ENCODE measurements at regions not wholly inside any gene's neighbourhood (a gene's known extent, or its start where the extent isn't known, plus 50 kb on each side); places are given as distances from the start of the nearest gene placed in this dataset.

DNA sequence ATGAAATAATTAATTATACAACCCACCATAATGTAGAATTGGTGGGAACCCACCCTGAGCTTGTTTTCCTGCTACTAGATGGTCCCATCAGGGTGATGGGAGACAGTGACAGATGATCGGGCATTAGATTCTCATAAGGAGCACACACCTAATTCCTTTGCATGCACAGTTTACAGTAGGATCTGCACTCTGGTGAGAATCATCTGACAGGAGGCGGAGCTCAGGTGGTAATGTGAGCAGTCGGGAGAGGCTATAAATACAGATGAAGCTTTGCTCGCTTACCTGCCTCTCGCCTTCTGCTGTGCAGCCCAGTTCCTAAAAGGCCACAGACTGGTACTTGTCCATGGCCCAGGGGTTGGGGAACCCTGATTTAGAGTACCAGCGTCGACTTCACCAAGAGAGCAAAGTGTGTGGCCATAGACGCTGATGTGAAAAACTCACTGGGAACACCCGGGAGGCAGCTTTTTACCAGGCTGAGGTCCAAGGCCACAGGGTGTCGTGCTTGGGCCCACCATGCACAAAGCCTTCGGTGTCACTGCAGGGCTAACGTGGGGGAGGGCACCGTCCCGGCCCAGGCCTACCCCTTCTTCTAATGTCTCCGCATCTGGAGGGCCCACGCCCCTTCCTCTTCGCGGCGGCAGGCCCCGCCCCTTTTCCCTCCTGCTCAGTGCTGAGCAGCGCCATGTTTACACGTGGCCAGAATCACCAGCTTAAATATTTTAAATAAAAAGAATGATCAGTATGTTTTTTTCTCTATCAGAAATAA, 296.8 kb upstream of the HDAC4 start:
- in situ Hi-C loops (cut with HindIII; ENCODE audit: low pct_unique_long_range_greater_than_20kb, low sequenced_read_pairs): no loop called here
- no peak for DNase-seq (ENCODE audit: low read depth)

DNA sequence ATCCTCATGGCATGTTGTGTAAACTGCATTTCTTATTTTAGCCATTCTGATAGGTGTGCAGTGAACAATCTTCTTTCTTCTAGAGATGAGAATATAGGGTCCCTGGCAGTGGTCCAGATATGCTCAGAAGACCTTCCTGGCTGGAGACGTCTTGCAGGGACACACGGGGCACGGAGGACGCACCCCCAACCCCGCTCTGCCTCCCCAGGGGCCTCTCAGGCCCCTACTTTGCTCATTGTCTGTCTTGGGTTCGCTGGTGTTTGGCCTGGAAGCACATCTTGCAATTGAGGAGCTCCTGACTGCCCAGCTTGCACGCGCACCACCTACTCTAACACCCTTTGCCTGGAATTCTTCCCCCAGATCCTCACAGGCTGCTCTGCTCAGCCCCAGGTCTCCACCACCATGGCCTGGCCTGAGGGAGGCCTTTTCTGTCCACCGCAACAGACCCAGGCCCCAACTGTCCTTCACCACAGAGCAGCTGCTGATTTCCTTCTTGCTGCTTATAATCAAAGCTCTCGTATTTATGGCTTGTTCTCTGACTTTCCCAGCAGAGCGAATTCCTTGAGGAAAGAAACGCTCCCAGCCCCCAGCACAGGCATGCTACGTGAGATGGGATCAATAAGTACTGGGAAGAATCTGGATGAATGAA, 295.9 kb upstream of the HDAC4 start:
- DNase-seq (ENCODE audit: low read depth): no peak
- in situ Hi-C loops (cut with HindIII; ENCODE audit: low pct_unique_long_range_greater_than_20kb, low sequenced_read_pairs): no loop called here

DNA sequence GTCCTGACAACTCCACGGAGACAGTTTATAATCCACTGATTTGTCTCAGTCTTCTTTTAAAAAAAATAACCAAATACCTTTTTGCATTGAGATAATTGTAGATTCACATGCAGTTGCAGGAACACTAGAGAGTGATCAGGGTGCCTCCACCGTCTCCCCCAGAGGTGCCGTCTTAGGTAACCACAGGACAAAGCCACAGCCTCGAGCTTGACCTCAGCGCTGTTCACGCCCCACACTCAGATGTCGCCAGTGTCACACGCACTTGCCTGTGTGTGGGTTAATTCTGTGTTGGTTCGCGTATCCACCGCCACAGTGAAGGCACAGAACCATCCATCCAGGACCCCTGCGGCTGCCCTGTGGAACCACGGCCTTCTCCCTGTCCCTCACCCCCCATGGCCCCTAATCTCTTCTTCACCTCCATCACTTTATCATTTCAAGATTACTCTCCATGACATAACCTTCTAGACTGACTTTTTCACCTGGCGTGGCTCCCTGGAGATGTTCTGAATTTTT, 295.0 kb upstream of the HDAC4 start:
- no peak for DNase-seq (ENCODE audit: low read depth)
- in situ Hi-C loops (cut with HindIII; ENCODE audit: low pct_unique_long_range_greater_than_20kb, low sequenced_read_pairs): no loop called here

DNA sequence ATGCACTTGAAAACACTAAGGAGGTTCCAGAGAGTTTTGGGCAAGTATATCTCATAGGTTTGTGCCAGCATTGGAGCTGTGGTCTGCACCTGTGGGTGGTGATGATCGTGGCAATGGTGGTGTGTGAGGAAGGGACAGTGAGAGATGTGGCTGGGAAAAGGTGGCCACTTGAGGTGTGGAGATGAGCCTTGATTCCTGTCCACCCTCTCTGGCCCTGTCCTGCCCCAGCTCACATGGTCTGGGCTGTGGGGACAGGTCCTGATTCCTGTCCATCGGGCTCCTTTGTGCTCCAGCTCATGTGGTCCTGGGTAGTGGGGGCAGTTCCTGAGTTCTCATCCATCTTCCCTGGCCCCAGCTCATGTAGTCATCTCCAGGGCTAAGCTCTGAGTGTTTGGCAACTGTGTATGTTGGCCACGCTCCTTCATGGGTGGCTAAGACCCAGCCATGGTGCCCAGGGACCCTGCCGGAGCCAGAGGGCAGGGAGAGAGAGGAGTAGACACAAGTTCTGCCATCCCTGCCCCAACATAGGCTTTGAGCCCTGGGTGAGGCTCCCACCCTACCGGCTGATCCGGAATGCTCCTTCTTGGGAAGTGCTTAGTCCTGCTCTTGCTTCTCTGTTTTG, 294.4 kb upstream of the HDAC4 start:
- in situ Hi-C loops (cut with HindIII; ENCODE audit: low pct_unique_long_range_greater_than_20kb, low sequenced_read_pairs): no loop called here

DNA sequence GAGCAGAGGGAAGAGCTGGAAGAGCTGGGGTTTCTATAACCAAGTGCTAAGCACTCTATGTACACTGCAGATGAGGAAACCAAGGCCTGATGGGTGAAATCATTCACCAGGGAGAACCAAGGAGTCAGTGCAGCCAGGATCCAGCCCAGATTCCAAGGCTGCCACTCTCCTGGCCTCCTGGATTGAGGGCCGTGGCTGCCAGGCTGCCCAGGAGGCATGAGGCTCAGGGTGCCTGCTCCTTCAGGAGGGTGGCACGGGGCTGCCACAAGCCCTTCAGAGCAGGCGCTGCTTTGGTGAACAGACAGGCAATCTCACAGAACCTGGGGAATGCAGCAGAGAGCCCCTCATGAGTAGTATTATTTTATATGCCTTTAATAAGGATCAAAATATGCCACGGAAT, 293.7 kb upstream of the HDAC4 start:
- no peak for DNase-seq (ENCODE audit: low read depth)
- in situ Hi-C loops (cut with HindIII; ENCODE audit: low pct_unique_long_range_greater_than_20kb, low sequenced_read_pairs): no loop called here

More for the DNA sequence above, 294.4 kb upstream of the HDAC4 start:
- no peak for DNase-seq (ENCODE audit: low read depth)

DNA sequence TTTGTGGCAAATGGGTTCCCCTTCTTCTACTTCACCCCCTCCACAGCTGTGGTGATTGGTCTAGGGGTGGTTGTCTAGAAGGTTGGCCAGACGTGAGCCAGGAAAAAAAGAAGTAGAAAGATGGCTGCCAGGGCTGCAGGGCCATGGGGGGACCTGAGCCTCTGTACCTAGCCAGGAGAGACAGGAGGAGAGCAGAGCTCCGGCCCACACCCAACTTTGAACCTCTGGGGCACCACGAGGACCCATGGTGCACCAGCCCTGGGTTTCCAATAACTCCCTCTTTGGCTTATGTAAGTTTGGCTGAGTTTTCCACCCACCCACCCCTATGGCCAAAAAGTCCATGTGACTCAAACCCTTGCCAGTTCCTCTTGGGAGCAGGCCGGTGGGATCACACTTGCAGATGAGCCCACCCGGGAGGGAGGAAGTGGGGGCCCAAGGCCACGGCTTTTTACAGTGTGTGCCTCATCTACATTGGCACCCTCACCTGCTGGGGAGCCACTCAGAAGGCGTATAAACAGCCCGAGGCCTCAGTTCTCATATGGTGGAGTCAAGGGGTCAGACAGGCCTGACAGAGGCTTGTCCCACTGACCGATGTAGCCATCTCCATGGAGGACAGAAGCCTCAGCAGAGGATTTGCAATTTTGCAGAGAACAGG, 293.1 kb upstream of the HDAC4 start:
- no peak for DNase-seq (ENCODE audit: low read depth)
- in situ Hi-C loops (cut with HindIII; ENCODE audit: low pct_unique_long_range_greater_than_20kb, low sequenced_read_pairs): no loop called here

DNA sequence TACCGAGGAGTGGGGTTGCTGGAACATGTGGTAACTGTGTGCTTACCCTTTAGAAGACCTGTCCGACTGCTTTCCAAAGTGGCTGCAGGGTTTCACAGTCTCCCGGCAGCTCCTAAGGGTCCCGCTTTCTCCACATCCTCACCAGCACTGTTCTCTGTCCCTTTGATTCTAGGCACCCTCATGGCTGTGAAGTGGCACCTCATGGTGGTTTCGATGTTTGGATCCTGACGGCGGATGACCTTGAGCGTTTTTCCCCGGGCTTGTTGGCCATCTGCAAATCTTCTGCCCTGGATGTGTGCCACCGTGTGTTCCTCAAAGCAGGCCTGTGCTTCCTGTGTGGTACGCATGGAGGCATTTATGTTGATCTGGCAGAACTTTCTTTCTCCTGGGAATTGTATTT, 292.5 kb upstream of the HDAC4 start:
- in situ Hi-C loops (cut with HindIII; ENCODE audit: low pct_unique_long_range_greater_than_20kb, low sequenced_read_pairs): no loop called here

DNA sequence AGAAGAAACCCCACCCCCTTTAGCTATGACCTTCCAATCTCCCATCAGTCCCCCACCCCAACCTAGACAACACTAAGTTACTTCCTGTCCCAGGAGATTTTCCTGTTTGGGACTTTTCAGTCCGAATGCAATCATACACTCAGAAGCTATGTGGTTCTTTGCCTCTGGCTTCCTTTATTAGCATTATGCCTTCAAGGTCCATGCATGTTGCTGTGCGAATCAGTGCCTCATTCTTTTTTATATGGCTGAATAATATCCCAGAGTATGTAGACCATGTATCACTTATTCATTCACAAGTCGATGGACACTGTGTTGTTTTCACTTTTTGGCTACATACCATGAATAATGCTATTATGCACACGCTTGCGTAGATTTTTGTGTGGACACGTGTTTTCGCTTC, 292.1 kb upstream of the HDAC4 start:
- in situ Hi-C loops (cut with HindIII; ENCODE audit: low pct_unique_long_range_greater_than_20kb, low sequenced_read_pairs): no loop called here
- no peak for DNase-seq (ENCODE audit: low read depth)

More for the DNA sequence above, 292.5 kb upstream of the HDAC4 start:
- DNase-seq (ENCODE audit: low read depth): no peak

DNA sequence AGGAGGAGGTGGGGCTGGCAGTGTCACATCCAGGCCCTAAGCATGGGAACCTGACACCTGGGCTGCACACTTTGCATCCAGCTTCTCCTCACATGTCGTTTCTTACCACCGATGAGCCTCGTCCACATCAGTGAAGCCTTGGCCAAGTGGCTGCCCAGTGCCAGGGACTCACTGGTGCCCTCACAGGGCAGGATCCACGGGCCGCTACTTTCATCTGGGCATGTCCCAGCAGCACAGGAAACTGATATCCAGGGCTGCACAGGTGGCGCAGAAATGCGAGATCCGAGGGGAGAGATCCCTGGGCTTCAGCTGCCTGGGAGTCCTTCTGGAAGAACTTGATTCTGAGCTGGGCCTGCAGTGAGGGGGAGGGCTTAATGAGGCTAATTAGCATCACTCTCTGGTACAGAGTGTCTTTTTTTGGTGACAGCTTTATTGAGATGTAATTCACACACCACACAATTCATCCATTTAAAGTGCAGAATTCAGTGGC, 291.6 kb upstream of the HDAC4 start:
- no peak for DNase-seq (ENCODE audit: low read depth)
- in situ Hi-C loops (cut with HindIII; ENCODE audit: low pct_unique_long_range_greater_than_20kb, low sequenced_read_pairs): no loop called here

DNA sequence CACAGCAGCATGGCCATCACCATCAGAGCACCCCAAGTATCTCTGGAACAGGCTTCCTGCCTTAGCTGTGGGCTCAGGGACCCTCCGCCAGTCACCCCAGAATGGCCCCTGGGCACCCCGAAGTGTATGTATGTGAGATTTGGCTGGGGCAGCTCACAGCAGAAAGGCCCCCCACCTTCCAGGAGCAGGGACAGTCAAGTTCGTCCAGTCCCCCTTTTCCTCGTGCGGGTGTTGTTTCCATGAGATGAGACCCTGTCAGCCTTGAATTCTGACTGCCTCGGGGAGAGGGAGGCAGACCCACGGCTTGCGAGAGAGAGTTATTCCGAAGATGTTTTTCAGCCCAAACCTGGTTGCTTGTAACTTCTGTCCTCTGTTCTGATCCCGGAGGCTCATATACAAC, 290.9 kb upstream of the HDAC4 start:
- in situ Hi-C loops (cut with HindIII; ENCODE audit: low pct_unique_long_range_greater_than_20kb, low sequenced_read_pairs): no loop called here
- no peak for DNase-seq (ENCODE audit: low read depth)

DNA sequence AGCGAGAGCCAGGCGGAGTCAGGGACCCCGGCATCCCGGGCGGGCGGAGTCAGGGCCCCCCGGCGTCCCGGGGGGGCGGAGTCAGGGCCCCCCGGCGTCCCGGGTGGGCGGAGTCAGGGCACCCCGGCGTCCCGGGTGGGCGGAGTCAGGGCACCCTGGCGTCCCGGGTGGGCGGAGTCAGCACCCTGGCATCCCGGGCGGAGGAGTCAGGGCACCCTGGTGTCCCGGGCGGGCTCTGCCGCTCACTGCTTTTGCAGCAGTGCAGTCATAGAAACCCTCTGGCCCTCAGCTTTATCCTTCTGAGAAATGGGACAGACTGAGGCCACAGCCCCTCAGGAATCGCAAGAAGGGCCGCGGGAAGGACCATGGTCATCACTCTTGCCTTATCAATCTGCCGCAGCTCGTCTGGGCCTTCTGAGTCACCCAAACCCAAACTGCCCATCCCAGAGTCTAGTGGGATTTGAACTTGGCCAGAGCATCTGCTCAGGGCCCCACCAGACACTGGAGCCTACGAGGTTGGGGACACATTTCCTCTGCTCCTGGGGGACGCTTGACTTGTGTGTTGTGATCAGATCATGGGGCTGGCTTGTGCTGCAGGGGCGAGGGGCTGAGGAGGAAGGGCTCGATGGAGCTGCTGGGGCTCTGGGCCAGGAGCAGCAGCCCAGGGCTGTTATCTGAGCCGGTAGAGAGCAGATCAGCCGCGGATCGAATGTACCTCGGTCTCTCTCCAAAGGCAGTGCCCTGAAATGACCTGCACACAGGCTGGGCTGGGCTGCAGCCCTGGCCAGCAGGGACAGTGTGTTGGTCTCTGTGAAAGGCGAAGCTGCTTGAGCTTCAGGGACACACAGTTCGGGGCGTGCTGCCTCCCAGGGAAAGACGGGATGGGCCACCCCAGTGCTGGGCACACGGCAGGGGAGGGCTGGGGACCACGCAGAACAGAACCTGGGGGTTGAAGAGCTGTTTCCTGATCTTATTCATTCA, 290.1 kb upstream of the HDAC4 start:
- no peak for DNase-seq (ENCODE audit: low read depth)
- in situ Hi-C loops (cut with HindIII; ENCODE audit: low pct_unique_long_range_greater_than_20kb, low sequenced_read_pairs): no loop called here

DNA sequence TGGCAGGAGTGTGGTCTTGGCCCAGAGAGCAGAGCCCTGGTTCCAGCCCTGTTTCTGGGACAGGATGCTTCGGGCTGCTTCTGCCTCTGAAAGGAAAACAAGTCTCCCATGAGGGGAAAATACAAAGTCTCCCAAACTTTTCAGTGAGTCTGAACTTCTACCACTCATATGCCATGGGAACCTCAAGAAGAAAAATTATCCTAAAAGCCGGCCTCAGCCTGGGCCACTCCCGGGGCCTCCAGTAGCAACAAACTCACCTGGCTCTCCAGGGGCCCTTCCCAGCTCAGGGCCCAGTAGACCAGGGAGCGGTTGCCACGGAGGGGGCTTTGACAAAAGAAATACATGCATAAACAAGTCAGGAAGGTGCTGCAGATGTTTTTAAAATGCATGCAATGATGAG, 289.2 kb upstream of the HDAC4 start:
- in situ Hi-C loops (cut with HindIII; ENCODE audit: low pct_unique_long_range_greater_than_20kb, low sequenced_read_pairs): no loop called here
- DNase-seq (ENCODE audit: low read depth): no peak

DNA sequence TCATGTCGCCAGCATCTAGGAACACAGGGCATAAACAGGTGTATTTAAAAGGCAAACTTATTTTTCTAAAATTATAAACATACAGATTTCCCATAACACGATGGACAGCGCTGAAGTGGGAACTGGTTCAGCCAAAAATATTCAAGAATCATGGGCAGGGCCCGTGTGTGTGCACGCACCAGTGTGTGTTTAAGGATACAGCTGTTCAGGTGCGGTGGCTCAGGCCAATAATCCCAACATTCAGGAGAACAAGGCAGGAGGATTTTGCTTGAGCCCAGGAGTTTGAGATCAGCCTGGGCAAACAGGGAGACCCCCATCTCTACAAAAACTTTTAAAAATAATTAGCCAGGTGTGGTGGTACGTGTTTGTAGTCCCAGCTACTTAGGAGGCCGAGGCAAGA, 288.6 kb upstream of the HDAC4 start:
- in situ Hi-C loops (cut with HindIII; ENCODE audit: low pct_unique_long_range_greater_than_20kb, low sequenced_read_pairs): no loop called here
- DNase-seq (ENCODE audit: low read depth): no peak

DNA sequence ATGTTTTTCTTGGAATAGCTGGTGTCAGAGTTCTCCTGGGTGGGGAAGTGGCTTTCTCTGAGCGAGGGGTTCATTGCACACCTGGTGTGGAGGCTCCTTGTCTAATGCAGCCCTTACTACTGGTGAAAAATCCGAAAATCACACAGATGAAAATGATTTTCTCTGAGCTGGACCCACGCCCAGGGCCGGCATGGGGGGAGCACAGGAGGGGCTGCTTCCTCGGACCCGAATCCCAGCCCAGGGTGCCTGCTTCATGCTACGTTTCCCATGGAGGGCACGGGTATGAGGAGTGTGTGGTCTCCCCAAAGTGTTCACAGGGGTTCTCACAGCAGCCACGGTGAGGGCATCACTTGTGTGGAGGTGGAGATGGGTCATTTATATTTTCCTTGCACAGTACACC, 288.0 kb upstream of the HDAC4 start:
- DNase-seq (ENCODE audit: low read depth): no peak
- in situ Hi-C loops (cut with HindIII; ENCODE audit: low pct_unique_long_range_greater_than_20kb, low sequenced_read_pairs): no loop called here

DNA sequence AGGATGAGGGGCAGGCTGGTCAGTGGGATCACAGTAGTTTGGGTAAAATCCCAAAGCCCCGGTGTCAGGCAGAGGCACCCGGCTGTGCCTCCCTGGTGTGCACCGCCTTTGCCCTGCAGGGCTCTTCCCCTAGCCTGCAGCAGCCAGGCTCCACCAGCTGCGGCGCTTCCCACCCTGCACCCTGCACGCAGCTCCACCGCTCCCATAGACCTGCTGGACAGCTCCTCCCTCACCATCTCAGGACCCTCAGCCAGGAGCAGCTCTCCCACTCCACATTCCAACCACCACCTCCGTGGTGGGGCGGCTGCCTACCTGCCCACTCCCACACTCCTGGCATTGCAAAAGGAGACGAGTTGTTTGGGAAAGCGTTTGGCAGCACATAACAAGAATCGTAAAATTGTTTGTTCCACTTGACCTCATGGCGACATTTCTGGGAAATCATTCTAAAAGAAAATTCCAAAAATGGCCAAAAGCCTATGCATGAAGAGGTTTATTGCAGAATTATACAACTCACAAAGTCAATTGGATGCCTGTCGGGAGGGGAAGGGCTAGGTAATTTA, 287.4 kb upstream of the HDAC4 start:
- no peak for DNase-seq (ENCODE audit: low read depth)

DNA sequence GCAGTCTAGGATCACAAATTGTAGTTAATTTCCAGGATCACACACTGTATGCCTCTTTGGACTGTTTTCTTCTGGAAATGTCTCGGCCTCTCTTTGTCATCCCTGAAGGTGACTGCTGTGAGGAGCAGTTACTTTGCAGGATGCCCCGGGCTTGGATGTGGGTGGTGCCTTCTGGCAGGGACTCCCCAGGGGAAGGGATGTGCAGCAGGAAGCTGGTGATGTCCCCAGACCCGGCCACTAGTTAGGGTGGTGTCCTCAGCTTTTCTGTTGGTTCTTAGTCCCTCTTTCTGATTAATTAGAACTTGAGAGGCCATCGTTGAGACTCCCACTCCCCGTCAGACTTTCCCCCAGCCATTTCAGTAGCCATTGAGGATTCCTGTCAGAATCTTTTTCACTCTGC, 286.6 kb upstream of the HDAC4 start:
- no peak for DNase-seq (ENCODE audit: low read depth)
- in situ Hi-C loops (cut with HindIII; ENCODE audit: low pct_unique_long_range_greater_than_20kb, low sequenced_read_pairs): no loop called here

More for the DNA sequence above, 287.4 kb upstream of the HDAC4 start:
- in situ Hi-C loops (cut with HindIII; ENCODE audit: low pct_unique_long_range_greater_than_20kb, low sequenced_read_pairs): no loop called here

DNA sequence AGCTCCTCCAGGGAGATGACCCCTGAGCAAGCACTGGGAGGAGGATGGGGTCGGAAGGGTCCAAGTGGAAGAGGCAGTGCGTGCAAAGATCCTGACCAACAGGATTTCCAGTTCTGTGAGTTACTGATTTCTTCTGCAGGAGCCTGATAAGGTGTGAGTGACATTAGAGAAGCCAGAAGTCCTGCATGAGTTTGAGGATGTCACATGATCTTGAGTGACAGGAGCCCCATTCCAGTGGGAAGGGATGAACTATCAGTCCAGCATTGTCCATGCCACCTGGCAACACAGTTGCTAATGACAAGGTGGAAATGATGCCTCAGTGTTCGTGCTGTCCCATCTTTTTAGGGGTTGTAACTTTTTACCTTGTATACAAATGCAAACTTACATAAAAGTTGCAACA, 285.1 kb upstream of the HDAC4 start:
- no peak for DNase-seq (ENCODE audit: low read depth)
- in situ Hi-C loops (cut with HindIII; ENCODE audit: low pct_unique_long_range_greater_than_20kb, low sequenced_read_pairs): no loop called here

Data from Caki2 (cell line).